KMS-11 (cell line): ENCODE measurements at regions not wholly inside any gene's neighbourhood (a gene's known extent, or its start where the extent isn't known, plus 50 kb on each side); places are given as distances from the start of the nearest gene placed in this dataset.

Experiments
- H2AFZ ChIP-seq: fragments of 200-600 bp; sonication (generic); 2 replicates; pipeline ENCODE4 v1.6.1; 2016; ENCODE audit warnings: antibody characterized with exemption, mixed run types, low read depth
- H3K27ac ChIP-seq: fragments of 200-600 bp; sonication (generic); 2 replicates; pipeline ENCODE4 v1.6.1; 2016; ENCODE audit warnings: mild to moderate bottlenecking, mixed run types
- H3K27me3 ChIP-seq: fragments of 200-600 bp; sonication (generic); 2 replicates; pipeline ENCODE4 v1.6.1; 2017; ENCODE audit warnings: mild to moderate bottlenecking, low read depth, mixed run types, moderate library complexity; ENCODE audit not compliant: insufficient read depth
- H3K36me3 ChIP-seq: fragments of 200-600 bp; sonication (generic); 2 replicates; pipeline ENCODE4 v1.6.1; 2017; ENCODE audit warnings: mild to moderate bottlenecking, mixed run types; ENCODE audit not compliant: insufficient read depth
- H3K4me1 ChIP-seq: fragments of 200-600 bp; sonication (generic); 2 replicates; pipeline ENCODE4 v1.6.1; 2016; ENCODE audit warnings: mild to moderate bottlenecking, low read depth, mixed run types; ENCODE audit not compliant: poor library complexity, severe bottlenecking
- H3K4me2 ChIP-seq: fragments of 200-600 bp; sonication (generic); 2 replicates; pipeline ENCODE4 v1.7.0; 2016; ENCODE audit warnings: mild to moderate bottlenecking, mixed run types
- H3K4me3 ChIP-seq: fragments of 200-600 bp; sonication (generic); IDR thresholded peaks from 2 replicates; pipeline ENCODE4 v1.6.1; 2017; ENCODE audit warnings: low read depth, low read length, mixed read lengths; ENCODE audit not compliant: insufficient read depth
- H3K79me2 ChIP-seq: fragments of 200-600 bp; sonication (generic); 2 replicates; pipeline ENCODE4 v1.6.1; 2016; ENCODE audit warnings: low read depth, mixed run types; ENCODE audit not compliant: insufficient read depth
- H3K9ac ChIP-seq: fragments of 200-600 bp; sonication (generic); 2 replicates; pipeline ENCODE4 v1.6.1; 2016; ENCODE audit warnings: mild to moderate bottlenecking, mixed run types
- H4K20me1 ChIP-seq: fragments of 200-600 bp; sonication (generic); 2 replicates; pipeline ENCODE4 v1.6.1; 2016; ENCODE audit warnings: mild to moderate bottlenecking, mixed run types; ENCODE audit not compliant: insufficient read depth
- CTCF ChIP-seq: fragments of 200-600 bp; sonication (generic); conservative IDR thresholded peaks from 2 replicates; pipeline ENCODE4 v1.6.1; 2017; ENCODE audit warnings: low read depth, mild to moderate bottlenecking, antibody characterized with exemption, low read length, moderate library complexity, mixed read lengths

- H3K4me3 ChIP-seq, result no peak overlapping the region
- H3K4me2 ChIP-seq, result no peak overlapping the region
- H3K79me2 ChIP-seq, result no peaks in the 10 kb centered on the region
- no peaks in the 10 kb centered on the region for H3K27me3 ChIP-seq
- H3K27ac ChIP-seq, result no peak overlapping the region
- H3K9ac ChIP-seq, result no peak overlapping the region
- TF ChIP-seq CTCF, result no peak
- no peaks in the 10 kb centered on the region for H4K20me1 ChIP-seq
- no peaks in the 10 kb centered on the region for H3K36me3 ChIP-seq
- no peak overlapping the region for H2AFZ ChIP-seq
- no peaks in the 10 kb centered on the region for H3K4me1 ChIP-seq
Observed at GRCh38 chr2:56013475-56013874, 89.9 kb upstream of the EFEMP1 start.

- no peaks in the 10 kb centered on the region for H3K36me3 ChIP-seq
- no peak overlapping the region for H2AFZ ChIP-seq
- no peaks in the 10 kb centered on the region for H3K27me3 ChIP-seq
- no peaks in the 10 kb centered on the region for H3K79me2 ChIP-seq
- TF ChIP-seq CTCF, result no peak
- H3K4me3 ChIP-seq, result no peak overlapping the region
- H3K4me2 ChIP-seq, result no peak overlapping the region
- no peak overlapping the region for H3K27ac ChIP-seq
- no peaks in the 10 kb centered on the region for H3K4me1 ChIP-seq
- no peak overlapping the region for H3K9ac ChIP-seq
- no peaks in the 10 kb centered on the region for H4K20me1 ChIP-seq
Observed at GRCh38 chr2:56014046-56014730, 90.6 kb upstream of the EFEMP1 start.

- Histone ChIP-seq H3K4me2 (no peak overlapping the region), H3K4me1 (no peaks in the 10 kb centered on the region), H2AFZ (no peak overlapping the region), H3K4me3 (no peak overlapping the region), H3K27ac (no peak overlapping the region), H3K27me3 (no peaks in the 10 kb centered on the region), H3K36me3 (no peaks in the 10 kb centered on the region), H4K20me1 (no peaks in the 10 kb centered on the region), H3K79me2 (no peaks in the 10 kb centered on the region), H3K9ac (no peak overlapping the region)
- TF ChIP-seq CTCF, result no peak
Observed at GRCh38 chr2:56015711-56016115, 92.1 kb upstream of the EFEMP1 start.

- no peak for TF ChIP-seq CTCF
- no peak overlapping the region for H2AFZ ChIP-seq
- no peaks in the 10 kb centered on the region for H3K79me2 ChIP-seq
- no peak overlapping the region for H3K9ac ChIP-seq
- no peaks in the 10 kb centered on the region for H4K20me1 ChIP-seq
- H3K4me2 ChIP-seq, result no peak overlapping the region
- no peaks in the 10 kb centered on the region for H3K27me3 ChIP-seq
- H3K36me3 ChIP-seq, result no peaks in the 10 kb centered on the region
- no peak overlapping the region for H3K27ac ChIP-seq
- no peaks in the 10 kb centered on the region for H3K4me1 ChIP-seq
- H3K4me3 ChIP-seq, result no peak overlapping the region
Observed at GRCh38 chr2:56017784-56018183, 94.2 kb upstream of the EFEMP1 start.
